Neural progenitor cell (in vitro differentiated cells): ENCODE measurements at regions not wholly inside any gene's neighbourhood (a gene's known extent, or its start where the extent isn't known, plus 50 kb on each side); places are given as distances from the start of the nearest gene placed in this dataset.

Experiments
- EZH2 ChIP-seq: fragments of 200-600 bp; sonication (generic); IDR thresholded peaks from 2 replicates; pipeline ENCODE4 v1.6.1; 2017; ENCODE audit warnings: antibody characterized with exemption, mild to moderate bottlenecking, moderate library complexity
- TF ChIP-seq, protein P1 (sequence below): fragments of 200-600 bp; sonication (generic); IDR thresholded peaks from 2 replicates; pipeline ENCODE4 v1.5.1; 2017; ENCODE audit warnings: antibody characterized with exemption, mild to moderate bottlenecking

DNA sequence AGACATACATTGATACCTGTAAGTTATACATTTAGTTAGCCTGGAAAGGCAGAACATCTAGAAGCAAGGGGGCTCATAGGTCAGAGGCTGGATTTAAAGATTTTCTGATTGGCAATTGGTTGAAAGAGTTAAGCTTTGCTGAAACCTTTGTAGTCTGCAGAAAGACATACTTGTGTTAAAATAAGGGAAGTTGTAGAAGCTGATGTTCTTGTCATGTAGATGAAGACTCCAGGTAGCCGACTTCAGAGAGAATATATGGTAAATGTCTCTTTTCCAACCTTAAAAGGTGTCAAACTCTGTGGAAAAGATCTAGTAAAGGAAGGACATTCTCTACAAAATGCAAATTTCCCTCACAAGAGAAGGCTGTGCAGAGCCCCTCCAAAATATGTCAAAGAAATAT lies 62.9 kb upstream of the ADAMTS16 start:
- TF ChIP-seq, protein P1, sequence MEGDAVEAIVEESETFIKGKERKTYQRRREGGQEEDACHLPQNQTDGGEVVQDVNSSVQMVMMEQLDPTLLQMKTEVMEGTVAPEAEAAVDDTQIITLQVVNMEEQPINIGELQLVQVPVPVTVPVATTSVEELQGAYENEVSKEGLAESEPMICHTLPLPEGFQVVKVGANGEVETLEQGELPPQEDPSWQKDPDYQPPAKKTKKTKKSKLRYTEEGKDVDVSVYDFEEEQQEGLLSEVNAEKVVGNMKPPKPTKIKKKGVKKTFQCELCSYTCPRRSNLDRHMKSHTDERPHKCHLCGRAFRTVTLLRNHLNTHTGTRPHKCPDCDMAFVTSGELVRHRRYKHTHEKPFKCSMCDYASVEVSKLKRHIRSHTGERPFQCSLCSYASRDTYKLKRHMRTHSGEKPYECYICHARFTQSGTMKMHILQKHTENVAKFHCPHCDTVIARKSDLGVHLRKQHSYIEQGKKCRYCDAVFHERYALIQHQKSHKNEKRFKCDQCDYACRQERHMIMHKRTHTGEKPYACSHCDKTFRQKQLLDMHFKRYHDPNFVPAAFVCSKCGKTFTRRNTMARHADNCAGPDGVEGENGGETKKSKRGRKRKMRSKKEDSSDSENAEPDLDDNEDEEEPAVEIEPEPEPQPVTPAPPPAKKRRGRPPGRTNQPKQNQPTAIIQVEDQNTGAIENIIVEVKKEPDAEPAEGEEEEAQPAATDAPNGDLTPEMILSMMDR, result no peak
- TF ChIP-seq EZH2, result no peak
